HG03575 (cell line): ENCODE measurements at regions not wholly inside any gene's neighbourhood (a gene's known extent, or its start where the extent isn't known, plus 50 kb on each side); places are given as distances from the start of the nearest gene placed in this dataset.
"Not testable (repeated sequence)": the region's sequence is repeated elsewhere in the genome, so short reads cannot be mapped to it uniquely, and the experiment has no call there.

Experiments used
- ATAC-seq: cut with Tn5 transposase; IDR thresholded peaks from one replicate; pipeline ENCODE4 v1.9.1; 2021; ENCODE audit not compliant: unreplicated experiment, insufficient number of reproducible peaks, low FRiP score; ENCODE audit errors: extremely low read depth

GRCh38 chr3:27661797-27662196 is 60.3 kb downstream of the EOMES start:
- no peak for ATAC-seq

GRCh38 chr3:27659279-27660021 is 62.7 kb downstream of the EOMES start:
- ATAC-seq: peak; percentile 52

DNA sequence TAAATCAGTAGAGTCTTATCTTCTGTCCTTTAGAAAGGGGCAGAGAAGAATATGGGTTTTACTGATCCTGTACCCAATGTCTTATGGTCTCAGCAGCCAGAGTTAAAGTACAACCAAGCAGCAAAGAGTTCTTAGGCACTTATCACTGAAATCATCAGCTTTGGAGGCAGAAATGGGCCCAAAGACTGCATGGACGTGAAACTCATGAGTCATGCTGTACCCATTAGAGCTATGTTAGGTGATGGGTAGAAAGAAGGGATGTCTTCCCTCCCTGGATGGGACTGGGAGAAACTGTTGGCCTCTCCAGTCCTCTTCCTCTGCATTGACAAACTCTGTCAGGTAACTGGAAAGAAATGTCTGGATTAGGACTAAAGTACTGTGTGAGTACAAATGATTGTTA is 63.4 kb downstream of the EOMES start:
- ATAC-seq: no peak

DNA sequence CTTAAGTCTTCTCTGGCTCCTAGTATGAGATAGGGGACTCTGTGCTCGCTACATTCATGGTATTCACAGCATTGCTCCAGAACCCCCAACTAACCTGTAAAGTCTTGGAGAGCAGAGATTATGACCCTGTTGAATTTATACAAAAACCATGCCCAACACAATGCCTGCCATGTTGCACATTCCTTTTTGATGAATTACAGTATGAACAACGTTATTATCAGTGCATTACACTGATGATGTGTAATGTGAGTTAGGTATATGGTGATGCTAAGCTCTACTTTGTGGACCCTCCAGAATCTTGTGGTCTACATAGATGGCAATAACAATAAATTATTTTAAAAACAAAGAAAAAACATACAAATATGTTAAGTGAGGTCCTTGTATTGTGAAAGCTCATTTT is 64.3 kb downstream of the EOMES start:
- no peak for ATAC-seq

GRCh38 chr3:27657404-27657803 is 64.7 kb downstream of the EOMES start:
- no peak for ATAC-seq

- no peak for ATAC-seq
These were observed 65.3 kb downstream of the EOMES start for GRCh38 chr3:27656790-27657189.

GRCh38 chr3:27655547-27655946 is 66.6 kb downstream of the EOMES start:
- ATAC-seq: no peak

GRCh38 chr3:27653803-27654558 is 68.1 kb downstream of the EOMES start:
- ATAC-seq: no peak

GRCh38 chr3:27649277-27649676 is 72.8 kb downstream of the EOMES start:
- ATAC-seq: no peak

- ATAC-seq: no peak
These were observed 75.2 kb downstream of the EOMES start for GRCh38 chr3:27646896-27647295.

DNA sequence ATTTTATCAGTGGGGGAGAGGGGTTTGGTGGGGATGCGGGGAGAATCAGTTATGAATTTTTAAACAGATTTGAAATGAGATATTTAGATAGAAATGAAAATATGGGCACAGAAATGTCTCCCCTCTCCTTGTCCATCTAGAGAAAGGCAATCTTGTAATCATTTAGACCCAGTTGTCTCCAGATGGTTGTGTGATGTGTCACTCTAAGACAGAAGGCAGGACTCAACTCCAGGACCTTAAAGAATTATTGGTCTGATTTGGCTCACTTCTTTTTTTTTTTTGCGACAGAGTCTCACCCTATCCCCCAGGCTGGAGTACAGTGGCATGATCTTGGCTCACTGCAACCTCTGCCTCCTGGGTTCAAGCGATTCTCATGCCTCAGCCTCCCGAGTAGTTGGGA is 77.2 kb downstream of the EOMES start:
- ATAC-seq: no peak

DNA sequence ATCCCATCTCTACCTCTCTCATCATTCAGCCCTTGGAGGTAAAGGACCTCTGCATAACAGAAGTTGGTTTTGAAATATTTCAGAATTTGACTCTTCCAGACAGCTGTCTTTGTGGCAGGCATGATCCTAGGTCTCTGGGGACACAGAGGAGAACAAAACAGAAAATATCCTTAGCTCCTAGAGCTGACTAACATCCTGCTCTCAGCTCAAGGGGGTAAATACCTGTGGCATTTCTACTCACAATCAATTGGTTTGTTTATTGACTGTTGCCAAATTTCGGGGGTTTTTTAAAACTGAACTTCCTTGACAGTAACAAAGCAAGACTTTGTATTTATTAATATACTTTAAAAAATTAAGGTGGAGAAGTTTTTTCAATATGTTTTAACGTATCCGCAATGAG is 78.8 kb downstream of the EOMES start:
- no peak for ATAC-seq

DNA sequence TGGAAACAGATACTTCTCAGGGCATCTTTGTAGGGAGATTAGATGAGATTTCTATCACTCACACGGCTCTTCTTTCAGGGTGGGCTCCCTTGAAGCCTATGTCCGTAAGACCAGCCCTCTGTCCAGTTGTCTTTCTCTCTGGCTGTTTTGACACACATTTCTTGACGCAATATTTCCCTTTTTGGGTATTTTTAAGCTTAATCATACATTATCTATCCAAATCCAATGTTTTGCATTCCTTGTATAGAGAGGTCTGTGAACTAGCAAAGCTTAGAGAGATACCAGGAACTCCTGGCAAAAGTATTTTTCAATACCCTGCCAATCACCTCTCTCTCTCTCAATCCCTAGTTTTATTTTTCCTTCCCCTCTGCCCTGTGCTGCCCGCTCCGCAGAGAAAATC is 79.3 kb downstream of the EOMES start:
- ATAC-seq: no peak

- no peak for ATAC-seq
These were observed 80.1 kb downstream of the EOMES start for GRCh38 chr3:27641888-27642601.

DNA sequence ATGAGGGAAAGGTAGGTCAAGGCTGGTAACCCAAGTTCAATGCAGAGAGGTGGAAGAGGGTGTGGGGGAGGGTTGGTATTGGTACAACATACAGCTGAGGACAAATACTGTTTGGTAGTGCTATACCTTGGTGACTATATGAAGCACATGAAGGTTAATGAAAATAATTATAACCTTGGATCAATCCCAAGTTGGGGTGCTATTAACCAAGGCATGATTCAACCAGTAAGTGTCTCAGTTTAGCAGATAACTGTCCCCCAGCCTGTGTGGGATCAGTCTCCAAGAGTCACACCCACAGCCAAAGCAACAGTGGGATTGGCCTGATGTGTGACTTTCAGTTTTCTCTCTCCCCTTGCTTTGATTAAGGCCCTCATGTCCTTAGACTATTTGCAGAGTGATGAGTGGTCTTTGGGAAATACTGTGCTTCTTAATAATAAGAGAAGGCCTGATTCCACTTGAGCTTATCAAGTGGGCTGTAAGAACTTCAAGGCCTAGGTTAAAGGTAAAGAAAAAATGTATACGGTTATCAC is 80.8 kb downstream of the EOMES start:
- ATAC-seq: no peak

GRCh38 chr3:27639271-27639670 is 82.9 kb downstream of the EOMES start:
- no peak for ATAC-seq

DNA sequence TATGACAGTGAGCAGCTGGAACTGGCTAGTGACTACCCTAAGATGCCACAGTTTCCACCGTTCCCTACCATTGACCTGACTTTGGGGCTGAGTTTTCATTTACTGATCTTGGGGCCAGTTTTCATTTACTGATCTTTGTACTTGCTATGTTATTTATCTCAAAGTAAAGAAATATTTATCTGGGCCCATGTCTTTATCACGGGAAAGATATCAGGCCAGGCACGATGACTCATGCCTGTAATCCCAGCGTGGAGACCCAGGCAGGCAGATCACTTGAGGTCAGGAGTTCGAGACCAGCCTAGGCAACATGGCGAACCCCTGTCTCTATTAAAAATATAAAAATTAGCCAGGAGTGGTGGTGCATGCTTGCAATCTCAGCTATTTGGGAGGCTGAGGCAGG is 83.5 kb downstream of the EOMES start:
- ATAC-seq: no peak

- ATAC-seq: no peak
These were observed 84.7 kb downstream of the EOMES start for GRCh38 chr3:27637346-27637995.

GRCh38 chr3:27635006-27635405 is 87.1 kb downstream of the EOMES start:
- ATAC-seq: not testable (repeated sequence)
